ENCODE measurements at regions not wholly inside any gene's neighbourhood (a gene's known extent, or its start where the extent isn't known, plus 50 kb on each side); places are given as distances from the start of the nearest gene placed in this dataset.

- TF ChIP-seq CTCF (IDR thresholded peaks at IDR 0.05; ENCODE audit: insufficient read depth, low read length, poor library complexity, severe bottlenecking) (no peak), EZH2phosphoT487 (conservative IDR thresholded peaks at IDR 0.05; ENCODE audit: low read length) (no peak)
Observed at GRCh38 chr20:58106143-58106750, 122.2 kb downstream of the ANKRD60 start.
